Lung (tissue), 11 donors: ENCODE measurements at regions not wholly inside any gene's neighbourhood (a gene's known extent, or its start where the extent isn't known, plus 50 kb on each side); places are given as distances from the start of the nearest gene placed in this dataset.

Source experiments
- ATAC-seq: fragments of 200-7000 bp; cut with Tn5 transposase; one replicate; pipeline ENCODE4 v1.9.1; 2020; ENCODE audit warnings: moderate number of reproducible peaks; ENCODE audit not compliant: insufficient read depth, low FRiP score
- DNase-seq, 3 donors: peaks; one replicate each; pipeline ENCODE4 v3.0.0-alpha.2; 2013 to 2017
- H3K27ac ChIP-seq, 2 donors: one replicate each; pipeline ENCODE4 v1.5.1; 2013; ENCODE audit warnings: mild to moderate bottlenecking in 2 of 2, moderate library complexity in 2 of 2, control low read depth in 1 of 2, inconsistent platforms in 1 of 2, low read depth in 1 of 2, low read length in 1 of 2
- H3K27me3 ChIP-seq, 3 donors: one replicate each; pipeline ENCODE4 v1.5.1; 2013; ENCODE audit warnings: low read length in 2 of 3; ENCODE audit not compliant: control insufficient read depth in 3 of 3, insufficient read depth in 3 of 3
- H3K36me3 ChIP-seq, 4 donors: one replicate each; pipeline ENCODE4 v1.5.1; 2013; ENCODE audit warnings: low read length in 4 of 4, mild to moderate bottlenecking in 1 of 4, moderate library complexity in 1 of 4; ENCODE audit not compliant: control insufficient read depth in 4 of 4, insufficient read depth in 4 of 4
- H3K4me1 ChIP-seq, 5 donors: one replicate each; pipeline ENCODE4 v1.5.1; 2013; ENCODE audit warnings: low read length in 5 of 5, mild to moderate bottlenecking in 2 of 5, moderate library complexity in 1 of 5; ENCODE audit not compliant: control insufficient read depth in 5 of 5, insufficient read depth in 5 of 5
- H3K4me3 ChIP-seq: one replicate; pipeline ENCODE4 v1.5.1; 2013; ENCODE audit warnings: mild to moderate bottlenecking, control low read depth, moderate library complexity
- H3K9ac ChIP-seq, 2 donors: one replicate each; pipeline ENCODE4 v1.5.1; 2013; ENCODE audit warnings: low read length in 2 of 2, control low read depth in 1 of 2; ENCODE audit not compliant: insufficient read depth in 1 of 2
- H3K9me3 ChIP-seq, 4 donors: one replicate each; pipeline ENCODE4 v1.5.1; 2013; ENCODE audit warnings: low read length in 3 of 4, mild to moderate bottlenecking in 1 of 4, moderate library complexity in 1 of 4; ENCODE audit not compliant: control insufficient read depth in 4 of 4, insufficient read depth in 3 of 4
- CTCF ChIP-seq: IDR thresholded peaks from 2 replicates; pipeline ENCODE4 v1.5.1; 2012; ENCODE audit warnings: mild to moderate bottlenecking; ENCODE audit errors: control extremely low read depth, extremely low read depth
- WGBS, 2 donors: extraction: QIAGEN DNeasy Blood & Tissue Kit; methylation state at CpG; one replicate each; pipeline ENCODE4 v1.1.7; 2013; 5-methylcytosine and 5-hydroxymethylcytosine counted together
- donor health status: control.
- donor health status: control.
- donor health status: Bipolar disorder and iron deficiency.
- donor health status: healthy.
- donor health status: DM: yes; HTN: yes; CAD: no.

GRCh38 chr4:149166876-149167275 lies 648.8 kb downstream of the IQCM start:
- TF ChIP-seq CTCF: no peak
- WGBS, 2 donors: 85 to 87% methylated on average over 2 of the region's 2 CpGs
- Histone ChIP-seq H3K9ac (no peak overlapping the region), H3K9me3 (no peaks in the 10 kb centered on the region), H3K36me3 (no peaks in the 10 kb centered on the region), H3K27me3 (no peaks in the 10 kb centered on the region), H3K4me1 (peaks cover 0 to 3% (median 0%) of the 10 kb centered on the region in 5 donors), H3K27ac (no peak overlapping the region), H3K4me3 (no peak overlapping the region)
- DNase-seq (no peak), ATAC-seq (no peak)

GRCh38 chr4:149166365-149166764 lies 649.3 kb downstream of the IQCM start:
- Histone ChIP-seq H3K4me3 (no peak overlapping the region), H3K9me3 (no peaks in the 10 kb centered on the region), H3K27me3 (no peaks in the 10 kb centered on the region), H3K9ac (no peak overlapping the region), H3K27ac (no peak overlapping the region), H3K4me1 (peaks cover 0 to 3% (median 0%) of the 10 kb centered on the region in 5 donors), H3K36me3 (no peaks in the 10 kb centered on the region)
- WGBS, 2 donors: 91% methylated on average over 1 of the region's 1 CpG
- DNase-seq (no peak), ATAC-seq (no peak)
- no peak for TF ChIP-seq CTCF

- Histone ChIP-seq H3K4me1 (peaks cover 0 to 5% (median 0%) of the 10 kb centered on the region in 5 donors), H3K27ac (no peak overlapping the region), H3K9ac (no peak overlapping the region), H3K9me3 (no peaks in the 10 kb centered on the region), H3K27me3 (no peaks in the 10 kb centered on the region), H3K36me3 (no peaks in the 10 kb centered on the region), H3K4me3 (no peak overlapping the region)
- WGBS, 2 donors: 64 to 74% methylated on average over 3 of the region's 3 CpGs
- TF ChIP-seq CTCF: no peak
- ATAC-seq (no peak), DNase-seq (no peak)
Measured at GRCh38 chr4:149164282-149164681, 651.4 kb downstream of the IQCM start.

- Histone ChIP-seq H3K4me1 (peaks cover 0 to 3% (median 0%) of the 10 kb centered on the region in 5 donors), H3K27ac (no peak overlapping the region), H3K27me3 (no peaks in the 10 kb centered on the region), H3K4me3 (no peak overlapping the region), H3K9ac (no peak overlapping the region), H3K9me3 (no peaks in the 10 kb centered on the region), H3K36me3 (no peaks in the 10 kb centered on the region)
- ATAC-seq: no peak
- DNase-seq: no peak
- no peak for TF ChIP-seq CTCF
Measured at GRCh38 chr4:149161247-149161646, 654.4 kb downstream of the IQCM start.
